Astrocyte (in vitro differentiated cells and primary cell): ENCODE measurements at regions not wholly inside any gene's neighbourhood (a gene's known extent, or its start where the extent isn't known, plus 50 kb on each side); places are given as distances from the start of the nearest gene placed in this dataset.
A peak's percentile ranks its signal among the peaks of the same experiment; 100 is the strongest.

Source experiments
- DNase-seq: peaks from one replicate; pipeline ENCODE4 v3.0.0-alpha.2; 2010; ENCODE audit warnings: low read depth
- FAIRE-seq: peaks from 2 replicates; lab custom pipeline; 2011; peaks lifted over from hg19 to GRCh38; lab: Jason Lieb, UNC
- H2AFZ ChIP-seq: 2 replicates; pipeline ENCODE4 v1.6.0; 2012; ENCODE audit warnings: low read depth, low read length, inconsistent platforms
- H3K27ac ChIP-seq: 2 replicates; pipeline ENCODE4 v1.5.1; 2011; ENCODE audit warnings: low read depth, low read length, inconsistent platforms
- H3K27me3 ChIP-seq: 2 replicates; pipeline ENCODE4 v1.6.0; 2011; ENCODE audit warnings: low read length, inconsistent platforms; ENCODE audit not compliant: insufficient read depth
- H3K36me3 ChIP-seq: 2 replicates; pipeline ENCODE4 v1.5.1; 2011; ENCODE audit warnings: low read length, inconsistent platforms; ENCODE audit not compliant: insufficient read depth
- H3K4me1 ChIP-seq: 2 replicates; pipeline ENCODE4 v1.5.1; 2011; ENCODE audit warnings: low read length, inconsistent platforms; ENCODE audit not compliant: insufficient read depth
- H3K4me2 ChIP-seq: 2 replicates; pipeline ENCODE4 v1.6.0; 2012; ENCODE audit warnings: low read length, inconsistent platforms
- H3K4me3 ChIP-seq: 2 replicates; pipeline ENCODE4 v1.5.1; 2011; ENCODE audit warnings: low read depth, mild to moderate bottlenecking, low read length, inconsistent platforms; ENCODE audit not compliant: insufficient read depth
- H3K79me2 ChIP-seq: 2 replicates; pipeline ENCODE4 v1.6.0; 2012; ENCODE audit warnings: mild to moderate bottlenecking, low read length, inconsistent platforms; ENCODE audit not compliant: insufficient read depth
- H3K9ac ChIP-seq: 2 replicates; pipeline ENCODE4 v1.6.0; 2012; ENCODE audit warnings: mild to moderate bottlenecking, low read length, inconsistent platforms
- H3K9me3 ChIP-seq: 2 replicates; pipeline ENCODE4 v1.5.1; 2012; ENCODE audit warnings: low read depth, mild to moderate bottlenecking, low read length, inconsistent platforms; ENCODE audit not compliant: insufficient read depth
- H4K20me1 ChIP-seq: 2 replicates; pipeline ENCODE4 v1.6.0; 2012; ENCODE audit warnings: low read length, inconsistent platforms; ENCODE audit not compliant: insufficient read depth
- H3K27ac Mint-ChIP-seq: one replicate; pipeline ENCODE4 v1.8.0; 2021; ENCODE audit warnings: mild to moderate bottlenecking, mixed read lengths; ENCODE audit not compliant: unreplicated experiment
- H3K27me3 Mint-ChIP-seq: one replicate; pipeline ENCODE4 v1.8.0; 2021; ENCODE audit warnings: low read depth, mixed read lengths; ENCODE audit not compliant: unreplicated experiment
- H3K36me3 Mint-ChIP-seq: one replicate; pipeline ENCODE4 v1.8.0; 2021; ENCODE audit warnings: low read depth, mixed read lengths; ENCODE audit not compliant: unreplicated experiment
- H3K4me1 Mint-ChIP-seq: one replicate; pipeline ENCODE4 v1.8.0; 2021; ENCODE audit warnings: low read depth, mixed read lengths; ENCODE audit not compliant: unreplicated experiment
- H3K4me3 Mint-ChIP-seq: one replicate; pipeline ENCODE4 v1.8.0; 2021; ENCODE audit warnings: mild to moderate bottlenecking, moderate library complexity, mixed read lengths; ENCODE audit not compliant: unreplicated experiment
- H3K9me3 Mint-ChIP-seq: one replicate; pipeline ENCODE4 v1.8.0; 2021; ENCODE audit warnings: mild to moderate bottlenecking, mixed read lengths; ENCODE audit not compliant: unreplicated experiment
- EZH2 ChIP-seq: IDR thresholded peaks from 2 replicates; pipeline ENCODE4 v1.6.1; 2012; ENCODE audit warnings: mild to moderate bottlenecking, low read length, inconsistent platforms; ENCODE audit not compliant: insufficient read depth
- TF ChIP-seq, protein P1 (sequence below): IDR thresholded peaks from 2 replicates; pipeline ENCODE4 v1.5.1; 2011; ENCODE audit warnings: low read depth, mild to moderate bottlenecking, inconsistent platforms, low read length, moderate library complexity; ENCODE audit not compliant: insufficient read depth

GRCh38 chr5:27437594-27438200 is 399.3 kb upstream of the CDH9 start:
- H3K36me3 ChIP-seq, result no peaks in the 10 kb centered on the region
- no peaks in the 10 kb centered on the region for H3K79me2 ChIP-seq
- H3K4me3 Mint-ChIP-seq, result no peak overlapping the region
- no peak overlapping the region for H3K4me3 ChIP-seq
- no peak overlapping the region for H3K27ac ChIP-seq
- no peak overlapping the region for H3K9ac ChIP-seq
- TF ChIP-seq EZH2, result no peak
- TF ChIP-seq, protein P1, sequence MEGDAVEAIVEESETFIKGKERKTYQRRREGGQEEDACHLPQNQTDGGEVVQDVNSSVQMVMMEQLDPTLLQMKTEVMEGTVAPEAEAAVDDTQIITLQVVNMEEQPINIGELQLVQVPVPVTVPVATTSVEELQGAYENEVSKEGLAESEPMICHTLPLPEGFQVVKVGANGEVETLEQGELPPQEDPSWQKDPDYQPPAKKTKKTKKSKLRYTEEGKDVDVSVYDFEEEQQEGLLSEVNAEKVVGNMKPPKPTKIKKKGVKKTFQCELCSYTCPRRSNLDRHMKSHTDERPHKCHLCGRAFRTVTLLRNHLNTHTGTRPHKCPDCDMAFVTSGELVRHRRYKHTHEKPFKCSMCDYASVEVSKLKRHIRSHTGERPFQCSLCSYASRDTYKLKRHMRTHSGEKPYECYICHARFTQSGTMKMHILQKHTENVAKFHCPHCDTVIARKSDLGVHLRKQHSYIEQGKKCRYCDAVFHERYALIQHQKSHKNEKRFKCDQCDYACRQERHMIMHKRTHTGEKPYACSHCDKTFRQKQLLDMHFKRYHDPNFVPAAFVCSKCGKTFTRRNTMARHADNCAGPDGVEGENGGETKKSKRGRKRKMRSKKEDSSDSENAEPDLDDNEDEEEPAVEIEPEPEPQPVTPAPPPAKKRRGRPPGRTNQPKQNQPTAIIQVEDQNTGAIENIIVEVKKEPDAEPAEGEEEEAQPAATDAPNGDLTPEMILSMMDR, result no peak
- no peaks in the 10 kb centered on the region for H3K27me3 ChIP-seq
- no peaks in the 10 kb centered on the region for H3K9me3 ChIP-seq
- H3K4me2 ChIP-seq, result no peak overlapping the region
- FAIRE-seq, result no peak
- no peak overlapping the region for H2AFZ ChIP-seq
- no peaks in the 10 kb centered on the region for H3K36me3 Mint-ChIP-seq
- H3K4me1 ChIP-seq, result no peaks in the 10 kb centered on the region
- DNase-seq, result peak; percentile 23
- H3K27ac Mint-ChIP-seq, result no peak overlapping the region
- H3K9me3 Mint-ChIP-seq, result peaks cover 2% of the 10 kb centered on the region
- no peaks in the 10 kb centered on the region for H4K20me1 ChIP-seq
- H3K4me1 Mint-ChIP-seq, result no peaks in the 10 kb centered on the region
- H3K27me3 Mint-ChIP-seq, result no peaks in the 10 kb centered on the region

- Histone ChIP-seq H4K20me1 (no peaks in the 10 kb centered on the region), H3K4me3 (no peak overlapping the region), H3K9ac (no peak overlapping the region), H3K27ac (no peak overlapping the region), H3K4me2 (no peak overlapping the region), H3K4me1 (no peaks in the 10 kb centered on the region), H3K27me3 (no peaks in the 10 kb centered on the region), H3K9me3 (no peaks in the 10 kb centered on the region), H3K79me2 (no peaks in the 10 kb centered on the region), H3K36me3 (no peaks in the 10 kb centered on the region), H2AFZ (no peak overlapping the region)
- FAIRE-seq (no peak), DNase-seq (no peak)
- H3K4me1 Mint-ChIP-seq, result no peaks in the 10 kb centered on the region
- TF ChIP-seq EZH2, result no peak
- TF ChIP-seq, protein P1, result no peak
- H3K27me3 Mint-ChIP-seq, result no peaks in the 10 kb centered on the region
- H3K4me3 Mint-ChIP-seq, result no peak overlapping the region
- no peak overlapping the region for H3K27ac Mint-ChIP-seq
- no peaks in the 10 kb centered on the region for H3K36me3 Mint-ChIP-seq
- peaks cover 4% of the 10 kb centered on the region for H3K9me3 Mint-ChIP-seq
Measured at GRCh38 chr5:27434335-27434734, 395.9 kb upstream of the CDH9 start.

- Histone ChIP-seq H3K9me3 (no peaks in the 10 kb centered on the region), H3K27me3 (no peaks in the 10 kb centered on the region), H4K20me1 (no peaks in the 10 kb centered on the region), H3K9ac (no peak overlapping the region), H3K4me3 (no peak overlapping the region), H3K4me1 (no peaks in the 10 kb centered on the region), H3K36me3 (no peaks in the 10 kb centered on the region), H3K79me2 (no peaks in the 10 kb centered on the region), H2AFZ (no peak overlapping the region), H3K27ac (no peak overlapping the region), H3K4me2 (no peak overlapping the region)
- TF ChIP-seq EZH2, result no peak
- TF ChIP-seq, protein P1, result no peak
- Mint-ChIP-seq H3K4me1 (no peaks in the 10 kb centered on the region), H3K27me3 (no peaks in the 10 kb centered on the region), H3K27ac (no peak overlapping the region), H3K36me3 (no peaks in the 10 kb centered on the region), H3K4me3 (no peak overlapping the region), H3K9me3 (peaks cover 3% of the 10 kb centered on the region)
- DNase-seq, result no peak
- no peak for FAIRE-seq
Measured at GRCh38 chr5:27414099-27414498, 375.7 kb upstream of the CDH9 start.
